Activated CD4-positive, CD25-positive, alpha-beta regulatory T cell treated with anti-CD3 and anti-CD28 coated beads, Interleukin-2, amount 50 U/mL, for 24 hours (primary cell): ENCODE measurements at regions not wholly inside any gene's neighbourhood (a gene's known extent, or its start where the extent isn't known, plus 50 kb on each side); places are given as distances from the start of the nearest gene placed in this dataset.
"Not testable (repeated sequence)": the region's sequence is repeated elsewhere in the genome, so short reads cannot be mapped to it uniquely, and the experiment has no call there.

Experiments used
- ATAC-seq, 2 donors: fragments of 150-1000 bp; cut with Tn5 transposase; one replicate each; pipeline ENCODE4 v1.10.0; 2021; ENCODE audit warnings: mild to moderate bottlenecking in 1 of 2, moderate library complexity in 1 of 2

GRCh38 chr22:26769663-26770062 is 112.3 kb downstream of the MIAT start:
- ATAC-seq, result no peak

GRCh38 chr22:26770624-26771023 is 113.2 kb downstream of the MIAT start:
- no peak for ATAC-seq

- ATAC-seq, result not testable (repeated sequence)
Measured at GRCh38 chr22:26773054-26773453, 115.7 kb downstream of the MIAT start.

GRCh38 chr22:26775394-26775793 is 118.0 kb downstream of the MIAT start:
- no peak for ATAC-seq

GRCh38 chr22:26777156-26777801 is 119.9 kb downstream of the MIAT start:
- ATAC-seq, result no peak

GRCh38 chr22:26778372-26778771 is 121.0 kb downstream of the MIAT start:
- ATAC-seq, result no peak

GRCh38 chr22:26779108-26779507 is 121.7 kb downstream of the MIAT start:
- no peak for ATAC-seq

GRCh38 chr22:26779929-26780328 is 122.5 kb downstream of the MIAT start:
- no peak for ATAC-seq

- no peak for ATAC-seq
Measured at GRCh38 chr22:26780521-26780920, 123.1 kb downstream of the MIAT start.

- ATAC-seq, result no peak
Measured at GRCh38 chr22:26781062-26781461, 123.7 kb downstream of the MIAT start.

GRCh38 chr22:26781596-26781995 is 124.2 kb downstream of the MIAT start:
- no peak for ATAC-seq

GRCh38 chr22:26783885-26784284 is 126.5 kb downstream of the MIAT start:
- no peak for ATAC-seq

GRCh38 chr22:26784772-26785171 is 127.4 kb downstream of the MIAT start:
- no peak for ATAC-seq

GRCh38 chr22:26785932-26786331 is 128.5 kb downstream of the MIAT start:
- no peak for ATAC-seq

- no peak for ATAC-seq
Measured at GRCh38 chr22:26786398-26786797, 129.0 kb downstream of the MIAT start.

GRCh38 chr22:26789951-26790350 is 132.6 kb downstream of the MIAT start:
- ATAC-seq, result no peak

- no peak for ATAC-seq
Measured at GRCh38 chr22:26792522-26792921, 135.1 kb downstream of the MIAT start.

- no peak for ATAC-seq
Measured at GRCh38 chr22:26796785-26797184, 139.4 kb downstream of the MIAT start.

GRCh38 chr22:26797910-26798309 is 140.5 kb downstream of the MIAT start:
- no peak for ATAC-seq

GRCh38 chr22:26798462-26799065 is 141.2 kb downstream of the MIAT start:
- ATAC-seq, result no peak

- no peak for ATAC-seq
Measured at GRCh38 chr22:26800858-26801257, 143.5 kb downstream of the MIAT start.

- no peak for ATAC-seq
Measured at GRCh38 chr22:26801449-26801848, 144.1 kb downstream of the MIAT start.

- ATAC-seq, result no peak
Measured at GRCh38 chr22:26804315-26804714, 146.9 kb downstream of the MIAT start.

GRCh38 chr22:26804911-26805539 is 147.6 kb downstream of the MIAT start:
- no peak for ATAC-seq
